H1 (cell line): ENCODE measurements at regions not wholly inside any gene's neighbourhood (a gene's known extent, or its start where the extent isn't known, plus 50 kb on each side); places are given as distances from the start of the nearest gene placed in this dataset.

ENCODE experiments used
- CTCF ChIA-PET: fragments of 300-600 bp; sonication (Branson Sonifier 250); formaldehyde crosslinking; loops from one replicate; lab custom pipeline; 2021; ENCODE audit not compliant: partially characterized antibody; lab: Charles Lee
- POLR2A ChIA-PET: fragments of 300-600 bp; sonication (Branson Sonifier 250); formaldehyde crosslinking; loops from one replicate; lab custom pipeline; 2021; ENCODE audit warnings: inconsistent platforms; ENCODE audit not compliant: partially characterized antibody; lab: Charles Lee
- DNase-seq, 2 experiments: peaks; one replicate each; pipeline versions ENCODE4 v3.0.0 to v3.0.0-alpha.2; 2010 to 2022; ENCODE audit warnings: low spot score in 2 of 2, low read depth in 1 of 2, mixed read lengths in 1 of 2
- FAIRE-seq: peaks from 2 replicates; lab custom pipeline; 2011; peaks lifted over from hg19 to GRCh38; lab: Jason Lieb, UNC
- H2AFZ ChIP-seq: 2 replicates; pipeline ENCODE4 v1.8.1; 2012; ENCODE audit warnings: low read length, inconsistent platforms
- H2AK5ac ChIP-seq: 2 replicates; pipeline ENCODE4 v1.6.1; 2013; ENCODE audit warnings: low read depth, low read length
- H2BK120ac ChIP-seq: replicated peaks from 2 replicates; pipeline ENCODE3; 2013; ENCODE audit warnings: low read depth, low read length, inconsistent platforms
- H2BK12ac ChIP-seq: 2 replicates; pipeline ENCODE4 v1.6.1; 2013; ENCODE audit warnings: low read depth, low read length
- H2BK15ac ChIP-seq: 2 replicates; pipeline ENCODE4 v1.6.1; 2013; ENCODE audit warnings: low read length
- H2BK20ac ChIP-seq: 2 replicates; pipeline ENCODE4 v1.6.1; 2013; ENCODE audit warnings: low read length
- H2BK5ac ChIP-seq: 2 replicates; pipeline ENCODE4 v1.6.1; 2013; ENCODE audit warnings: low read depth, low read length
- H3K14ac ChIP-seq: 2 replicates; pipeline ENCODE4 v1.6.1; 2013; ENCODE audit warnings: inconsistent platforms; ENCODE audit not compliant: insufficient read length
- H3K18ac ChIP-seq: 2 replicates; pipeline ENCODE4 v1.6.1; 2013; ENCODE audit warnings: low read length; ENCODE audit errors: extremely low read depth
- H3K23ac ChIP-seq: 2 replicates; pipeline ENCODE4 v1.6.1; 2013; ENCODE audit warnings: inconsistent platforms; ENCODE audit not compliant: insufficient read length
- H3K23me2 ChIP-seq: 2 replicates; pipeline ENCODE4 v1.6.1; 2013; ENCODE audit warnings: low read depth, low read length
- H3K27ac ChIP-seq: 2 replicates; pipeline ENCODE4 v1.6.1; 2011; ENCODE audit warnings: low read depth, low read length, inconsistent platforms
- H3K27me3 ChIP-seq, 4 experiments: replicated peaks in 1 of 4; 1 replicate in 1 of 4; 2 replicates in 3 of 4; pipeline versions ENCODE4 v1.6.1 to v1.8.1; 2011 to 2013; ENCODE audit warnings: low read length in 3 of 4, mild to moderate bottlenecking in 3 of 4, inconsistent platforms in 2 of 4, mixed read lengths in 2 of 4, moderate library complexity in 1 of 4; ENCODE audit not compliant: control insufficient read depth in 3 of 4, insufficient read depth in 3 of 4; ENCODE audit errors: extremely low read depth in 1 of 4
- H3K36me3 ChIP-seq, 4 experiments: 2 replicates each; pipeline versions ENCODE4 v1.6.1 to v1.8.1; 2011 to 2013; ENCODE audit warnings: mild to moderate bottlenecking in 4 of 4, low read length in 3 of 4, moderate library complexity in 2 of 4, control low read depth in 1 of 4, inconsistent platforms in 1 of 4; ENCODE audit not compliant: insufficient read depth in 4 of 4, control insufficient read depth in 2 of 4
- H3K4ac ChIP-seq: replicated peaks from 2 replicates; pipeline ENCODE3; 2013; ENCODE audit warnings: low read length, low read depth, mixed read lengths, inconsistent platforms; ENCODE audit not compliant: insufficient read length
- H3K4me1 ChIP-seq, 4 experiments: replicated peaks in 1 of 4; 1 replicate in 1 of 4; 2 replicates in 3 of 4; pipeline versions ENCODE4 v1.6.1 to v1.8.1; 2011 to 2013; ENCODE audit warnings: low read length in 3 of 4, inconsistent platforms in 2 of 4, mixed read lengths in 1 of 4; ENCODE audit not compliant: insufficient read depth in 4 of 4, control insufficient read depth in 3 of 4
- H3K4me2 ChIP-seq, 2 experiments: 2 replicates each; pipeline versions ENCODE4 v1.6.1 to v1.8.1; 2011 to 2013; ENCODE audit warnings: low read depth in 2 of 2, low read length in 2 of 2, control low read depth in 1 of 2, inconsistent platforms in 1 of 2, mild to moderate bottlenecking in 1 of 2; ENCODE audit not compliant: insufficient read depth in 1 of 2
- H3K4me3 ChIP-seq, 4 experiments: fragments of 200-600, 300-600 bp in 1 of 4; sonication (generic), shearing (Covaris generic), sonication (Bioruptor Twin) in 1 of 4; 2 replicates each; pipeline versions ENCODE4 v1.5.1 to v1.8.1; 2011 to 2016; ENCODE audit warnings: low read length in 4 of 4, low read depth in 3 of 4, control low read depth in 2 of 4, inconsistent platforms in 2 of 4, mild to moderate bottlenecking in 2 of 4, mixed read lengths in 1 of 4, moderate library complexity in 1 of 4; ENCODE audit not compliant: insufficient read depth in 2 of 4; ENCODE audit errors: extremely low read depth in 1 of 4
- H3K56ac ChIP-seq: replicated peaks from 2 replicates; pipeline ENCODE3; 2013; ENCODE audit warnings: low read depth, mild to moderate bottlenecking, mixed read lengths, low read length, inconsistent platforms; ENCODE audit not compliant: insufficient read length
- H3K79me1 ChIP-seq: 2 replicates; pipeline ENCODE4 v1.6.1; 2013; ENCODE audit warnings: low read depth, low read length, control low read depth
- H3K79me2 ChIP-seq, 2 experiments: 2 replicates each; pipeline versions ENCODE4 v1.6.1 to v1.8.1; 2012 to 2013; ENCODE audit warnings: low read length in 2 of 2, mild to moderate bottlenecking in 2 of 2, inconsistent platforms in 1 of 2; ENCODE audit not compliant: insufficient read depth in 2 of 2, control insufficient read depth in 1 of 2
- H3K9ac ChIP-seq, 4 experiments: replicated peaks in 1 of 4; 1 replicate in 1 of 4; 2 replicates in 3 of 4; pipeline versions ENCODE4 v1.6.1 to v1.8.1; 2011 to 2013; ENCODE audit warnings: low read depth in 3 of 4, low read length in 3 of 4, control low read depth in 2 of 4, mild to moderate bottlenecking in 2 of 4, moderate library complexity in 2 of 4, inconsistent platforms in 1 of 4; ENCODE audit errors: extremely low read depth in 1 of 4
- H3K9me3 ChIP-seq, 2 experiments: 2 replicates each; pipeline versions ENCODE4 v1.6.1 to v1.8.1; 2012 to 2013; ENCODE audit warnings: mild to moderate bottlenecking in 2 of 2, moderate library complexity in 2 of 2, control low read depth in 1 of 2, inconsistent platforms in 1 of 2, low read depth in 1 of 2, low read length in 1 of 2, mixed read lengths in 1 of 2; ENCODE audit not compliant: insufficient read depth in 2 of 2
- H4K20me1 ChIP-seq, 2 experiments: replicated peaks in 1 of 2; 2 replicates each; pipeline versions ENCODE3 to v1.8.1; 2011 to 2013; ENCODE audit warnings: inconsistent platforms in 2 of 2, low read length in 2 of 2, mild to moderate bottlenecking in 1 of 2; ENCODE audit not compliant: insufficient read depth in 2 of 2, control insufficient read depth in 1 of 2
- H4K5ac ChIP-seq: 2 replicates; pipeline ENCODE4 v1.6.1; 2013; ENCODE audit warnings: low read length, low read depth, mixed read lengths, inconsistent platforms; ENCODE audit not compliant: insufficient read length
- H4K8ac ChIP-seq: 2 replicates; pipeline ENCODE4 v1.8.0; 2013; ENCODE audit warnings: mild to moderate bottlenecking, moderate library complexity, low read length, inconsistent platforms; ENCODE audit not compliant: insufficient read depth; ENCODE audit errors: extremely low read depth
- H4K91ac ChIP-seq: replicated peaks from 2 replicates; pipeline ENCODE3; 2013; ENCODE audit warnings: low read length, mixed read lengths, inconsistent platforms; ENCODE audit not compliant: insufficient read length
- ASH2L ChIP-seq: fragments of 200-600, 300-600 bp; sonication (generic); IDR thresholded peaks from one replicate; pipeline ENCODE4 v1.7.1; 2017; ENCODE audit warnings: low read length
- ATF2 ChIP-seq: IDR thresholded peaks from 2 replicates; pipeline ENCODE4 v1.6.1; 2012; ENCODE audit warnings: low read length, inconsistent platforms
- BRCA1 ChIP-seq: IDR thresholded peaks from 2 replicates; pipeline ENCODE4 v1.6.1; 2012; ENCODE audit warnings: low read depth, low read length, improper control_type of control experiment
- CHD2 ChIP-seq: IDR thresholded peaks from 2 replicates; pipeline ENCODE4 v1.6.1; 2012; ENCODE audit warnings: low read length, improper control_type of control experiment
- JUN ChIP-seq: IDR thresholded peaks from 2 replicates; pipeline ENCODE4 v1.6.1; 2011; ENCODE audit warnings: low read depth, mild to moderate bottlenecking, improper control_type of control experiment, low read length
- KDM1A ChIP-seq: fragments of 200-600, 300-600 bp; sonication (generic); IDR thresholded peaks from 2 replicates; pipeline ENCODE4 v1.7.1; 2016; ENCODE audit warnings: mild to moderate bottlenecking, low read length, borderline replicate concordance
- MAFK ChIP-seq: IDR thresholded peaks from 2 replicates; pipeline ENCODE4 v1.6.1; 2012; ENCODE audit warnings: low read depth, mild to moderate bottlenecking, improper control_type of control experiment, low read length
- NANOG ChIP-seq: IDR thresholded peaks from 2 replicates; pipeline ENCODE4 v1.6.1; 2011; ENCODE audit warnings: low read length, low read depth, mild to moderate bottlenecking, inconsistent platforms; ENCODE audit not compliant: insufficient read depth, poor library complexity, severe bottlenecking
- POLR2AphosphoS5 ChIP-seq: IDR thresholded peaks from 2 replicates; pipeline ENCODE4 v1.6.1; 2011; ENCODE audit warnings: low read depth, low read length
- SIN3A ChIP-seq, 2 experiments: IDR thresholded peaks in 1 of 2; conservative IDR thresholded peaks in 1 of 2; 2 replicates each; pipeline ENCODE4 v1.6.1; 2011 to 2012; ENCODE audit warnings: low read length in 2 of 2, improper control_type of control experiment in 1 of 2, low read depth in 1 of 2, mild to moderate bottlenecking in 1 of 2
- SP1 ChIP-seq: IDR thresholded peaks from 2 replicates; pipeline ENCODE4 v1.6.1; 2011; ENCODE audit warnings: low read depth, low read length
- YY1 ChIP-seq: IDR thresholded peaks from 2 replicates; pipeline ENCODE4 v1.6.1; 2011; ENCODE audit warnings: low read depth, mild to moderate bottlenecking, low read length
- whole genome bisulfite sequencing, 2 experiments: shearing (Covaris generic) in 1 of 2; methylation state at CpG; one replicate each; pipeline versions ENCODE4 v1.1.6 to v1.1.7; 2013 to 2015; ENCODE audit warnings: low lambda C conversion rate in 2 of 2, mixed read lengths in 2 of 2, inconsistent platforms in 1 of 2, low coverage in 1 of 2, missing lambda C conversion rate in 1 of 2; ENCODE audit not compliant: insufficient replicate concordance in 2 of 2, insufficient coverage in 1 of 2, insufficient read length in 1 of 2; ENCODE audit errors: extremely low coverage in 1 of 2, missing lambda C conversion rate in 1 of 2; 5-methylcytosine and 5-hydroxymethylcytosine counted together
- TF ChIP-seq, protein P1 (sequence below): IDR thresholded peaks from 2 replicates; pipeline ENCODE4 v1.6.1; 2011; ENCODE audit warnings: low read depth, mild to moderate bottlenecking, low read length; ENCODE audit not compliant: insufficient read depth

DNA sequence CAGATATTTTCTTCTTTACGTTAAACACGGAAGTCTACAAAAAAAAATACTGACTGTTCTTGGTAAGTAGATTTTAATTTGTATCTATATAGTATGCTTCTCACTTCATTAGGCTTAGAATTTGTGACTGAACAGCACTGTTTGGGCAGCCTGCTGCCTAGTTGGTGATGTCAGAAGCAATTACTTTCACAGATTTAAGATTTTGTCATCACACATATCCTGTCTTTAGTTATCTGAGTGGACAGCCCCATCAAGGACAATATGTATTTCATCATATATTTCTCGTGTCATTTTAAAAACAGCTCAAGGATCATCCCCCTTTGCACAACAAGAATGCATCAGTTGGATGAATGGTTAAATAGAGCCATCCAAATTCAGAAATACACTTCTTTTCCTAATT lies 338.4 kb upstream of the CITED2 start:
- no peak overlapping the region for H4K8ac ChIP-seq
- no peak overlapping the region for H2BK20ac ChIP-seq
- no peaks in the 10 kb centered on the region for H3K79me1 ChIP-seq
- H3K27me3 ChIP-seq = no peaks in the 10 kb centered on the region
- H3K4me2 ChIP-seq = no peak overlapping the region
- no peak overlapping the region for H3K27ac ChIP-seq
- CTCF ChIA-PET = interaction anchor here (0.9 kb wide), 1 partner anchor 59 kb away, joined by 3 read pairs; no protein-coding TSS in a partner anchor
- WGBS, 2 experiments = 94% methylated on average over 3 of the region's 3 CpGs; no CpG with 5 or more reads in 1 of the 2 experiments
- no peaks in the 10 kb centered on the region for H4K20me1 ChIP-seq
- no peaks in the 10 kb centered on the region for H3K9me3 ChIP-seq
- no peak overlapping the region for H3K4me3 ChIP-seq
- no peak overlapping the region for H3K9ac ChIP-seq
- FAIRE-seq (no peak), DNase-seq (no peak)
- H2BK15ac ChIP-seq = no peak overlapping the region
- no peak overlapping the region for H3K4ac ChIP-seq
- POLR2A ChIA-PET = no interaction called here
- no peak overlapping the region for H2BK5ac ChIP-seq
- H3K56ac ChIP-seq = no peak overlapping the region
- no peak overlapping the region for H3K23ac ChIP-seq
- no peak overlapping the region for H3K18ac ChIP-seq
- H2BK12ac ChIP-seq = no peak overlapping the region
- no peak overlapping the region for H2AK5ac ChIP-seq
- H3K23me2 ChIP-seq = no peaks in the 10 kb centered on the region
- H2AFZ ChIP-seq = no peak overlapping the region
- H4K5ac ChIP-seq = no peak overlapping the region
- H3K4me1 ChIP-seq = peaks cover 0 to 3% (median 0%) of the 10 kb centered on the region in 4 experiments; a peak in 1 of 7 replicates
- H3K36me3 ChIP-seq = no peaks in the 10 kb centered on the region
- H3K79me2 ChIP-seq = no peaks in the 10 kb centered on the region
- no peak overlapping the region for H3K14ac ChIP-seq
- no peak overlapping the region for H4K91ac ChIP-seq
- no peak overlapping the region for H2BK120ac ChIP-seq
- TF ChIP-seq BRCA1 (no peak), CHD2 (no peak), SIN3A (conservative IDR thresholded peaks at IDR 0.05 in 1 of 2, IDR thresholded peaks at IDR 0.05 in 1 of 2; ENCODE audit: low read depth in 1 of 2, low read length in 2 of 2) (no peak), NANOG (no peak), POLR2AphosphoS5 (no peak), ATF2 (no peak), JUN (no peak), KDM1A (no peak), SP1 (no peak), ASH2L (no peak), MAFK (no peak), YY1 (no peak)
- TF ChIP-seq, protein P1, sequence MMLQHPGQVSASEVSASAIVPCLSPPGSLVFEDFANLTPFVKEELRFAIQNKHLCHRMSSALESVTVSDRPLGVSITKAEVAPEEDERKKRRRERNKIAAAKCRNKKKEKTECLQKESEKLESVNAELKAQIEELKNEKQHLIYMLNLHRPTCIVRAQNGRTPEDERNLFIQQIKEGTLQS = no peak
